H54 (cell line): ENCODE measurements at regions not wholly inside any gene's neighbourhood (a gene's known extent, or its start where the extent isn't known, plus 50 kb on each side); places are given as distances from the start of the nearest gene placed in this dataset.

Source experiments
- DNase-seq: peaks from one replicate; pipeline ENCODE4 v3.0.0; 2011; ENCODE audit warnings: low spot score, mixed read lengths; ENCODE audit not compliant: insufficient read length
- FAIRE-seq: peaks from 3 replicates; lab custom pipeline; 2011; peaks lifted over from hg19 to GRCh38; lab: Jason Lieb, UNC
- POLR2A ChIP-seq: IDR thresholded peaks from 2 replicates; pipeline ENCODE4 v1.6.1; 2011; ENCODE audit warnings: low read depth, mild to moderate bottlenecking, low read length

GRCh38 chr11:32531528-32531927 lies 52.1 kb upstream of the EIF3M start:
- FAIRE-seq (no peak), DNase-seq (no peak)

DNA sequence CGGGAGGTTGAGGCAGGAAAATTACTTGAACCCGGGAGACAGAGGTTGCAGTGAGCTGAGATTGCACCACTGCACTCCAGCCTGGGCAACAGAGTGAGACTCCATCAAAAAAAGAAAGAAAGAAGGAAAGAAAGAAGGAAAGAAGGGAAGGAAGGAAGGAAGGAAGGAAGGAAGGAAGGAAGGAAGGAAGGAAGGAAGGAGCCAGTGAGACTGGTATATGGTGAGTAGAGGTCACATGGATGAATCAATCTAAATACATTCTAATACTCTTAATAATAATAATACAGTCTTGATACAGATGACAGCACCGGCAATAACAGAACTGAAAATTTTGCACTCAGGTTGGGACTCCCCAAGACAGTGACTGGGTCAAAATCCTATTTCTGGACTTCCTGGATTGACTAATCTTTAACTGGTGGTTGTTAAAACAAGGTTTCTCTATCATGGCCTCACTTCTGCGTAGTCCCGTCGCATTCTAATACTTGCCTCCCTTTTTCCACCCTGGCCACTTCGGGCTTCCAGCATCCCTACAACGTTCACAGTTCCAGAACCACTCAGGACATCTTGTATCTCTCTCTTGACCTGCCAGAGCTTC lies 53.5 kb upstream of the EIF3M start:
- no peak for TF ChIP-seq POLR2A

More at GRCh38 chr11:32531528-32531927, 52.1 kb upstream of the EIF3M start:
- no peak for TF ChIP-seq POLR2A

GRCh38 chr11:32527261-32528175 lies 56.1 kb upstream of the EIF3M start:
- no peak for DNase-seq
- no peak for FAIRE-seq
- TF ChIP-seq POLR2A: no peak

More for the DNA sequence above, 53.5 kb upstream of the EIF3M start:
- DNase-seq: no peak
- FAIRE-seq: no peak

- FAIRE-seq: no peak
- TF ChIP-seq POLR2A: no peak
- no peak for DNase-seq
These were observed 56.9 kb upstream of the EIF3M start for GRCh38 chr11:32526760-32527159.

GRCh38 chr11:32511926-32512325 lies 71.7 kb upstream of the EIF3M start:
- no peak for TF ChIP-seq POLR2A
- FAIRE-seq (no peak), DNase-seq (no peak)

GRCh38 chr11:32510039-32510438 lies 73.6 kb upstream of the EIF3M start:
- FAIRE-seq (no peak), DNase-seq (no peak)
- TF ChIP-seq POLR2A: no peak

DNA sequence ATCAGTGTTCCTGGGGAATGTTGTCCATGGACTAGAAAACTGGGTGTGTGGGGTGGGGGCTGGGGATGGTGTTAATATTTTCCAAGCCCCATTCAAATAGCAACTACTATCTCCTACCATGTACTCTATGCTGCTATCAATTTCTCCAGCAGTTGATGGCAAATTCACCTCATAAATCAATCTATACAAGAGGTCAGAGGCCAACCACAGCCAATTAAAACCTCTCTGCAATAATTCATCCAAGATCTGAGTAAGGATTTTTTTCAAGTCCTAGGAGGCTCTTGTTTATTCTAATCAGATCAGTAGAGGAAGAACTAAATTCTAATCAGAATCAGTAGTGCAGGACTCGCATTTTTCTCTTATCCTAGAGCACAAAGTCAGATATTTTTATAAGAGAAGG lies 73.4 kb upstream of the WT1 start:
- DNase-seq (no peak), FAIRE-seq (no peak)
- no peak for TF ChIP-seq POLR2A

DNA sequence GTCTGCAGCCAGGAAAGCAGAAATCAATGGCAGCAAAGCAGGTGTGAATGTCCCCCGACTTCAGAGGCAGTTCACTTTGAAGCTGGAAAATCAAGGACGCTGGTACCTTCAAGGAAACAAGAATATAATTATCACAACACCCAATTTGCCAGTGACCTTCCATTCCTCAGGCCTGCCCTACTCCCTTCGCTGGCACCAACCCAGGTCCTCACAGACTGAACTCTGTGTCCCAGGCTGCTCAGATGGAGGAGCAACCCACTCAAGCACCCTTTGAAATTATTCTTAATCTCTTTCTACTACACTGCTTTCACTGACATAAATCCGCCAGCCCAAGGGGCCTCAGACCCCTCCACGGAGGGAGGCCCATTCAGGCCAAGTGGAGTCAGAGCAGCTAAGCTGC lies 64.7 kb upstream of the WT1 start:
- DNase-seq: no peak
- no peak for TF ChIP-seq POLR2A
- FAIRE-seq: no peak

DNA sequence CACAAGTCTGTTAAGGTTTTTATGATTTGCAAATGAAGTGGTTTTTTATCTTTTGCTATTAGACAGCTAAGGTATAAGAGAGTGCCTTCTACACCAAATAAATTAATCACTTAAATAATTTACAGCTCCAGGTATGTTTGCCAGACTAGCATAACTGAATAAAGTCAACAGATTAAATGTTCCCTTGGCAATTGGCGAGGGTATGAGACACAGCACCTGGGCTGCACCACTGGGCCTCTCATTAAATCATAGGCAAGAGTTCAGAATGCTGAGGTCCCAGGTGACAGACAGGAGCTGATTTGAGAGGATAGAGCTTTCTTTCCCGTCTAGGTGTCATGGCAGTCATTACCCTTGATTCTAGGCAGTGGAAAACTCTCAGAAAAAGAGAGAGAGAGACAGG lies 62.6 kb upstream of the WT1 start:
- DNase-seq: no peak
- TF ChIP-seq POLR2A: no peak
- no peak for FAIRE-seq

- no peak for DNase-seq
- FAIRE-seq: no peak
- TF ChIP-seq POLR2A: no peak
These were observed 59.3 kb upstream of the WT1 start for GRCh38 chr11:32494629-32495028.

DNA sequence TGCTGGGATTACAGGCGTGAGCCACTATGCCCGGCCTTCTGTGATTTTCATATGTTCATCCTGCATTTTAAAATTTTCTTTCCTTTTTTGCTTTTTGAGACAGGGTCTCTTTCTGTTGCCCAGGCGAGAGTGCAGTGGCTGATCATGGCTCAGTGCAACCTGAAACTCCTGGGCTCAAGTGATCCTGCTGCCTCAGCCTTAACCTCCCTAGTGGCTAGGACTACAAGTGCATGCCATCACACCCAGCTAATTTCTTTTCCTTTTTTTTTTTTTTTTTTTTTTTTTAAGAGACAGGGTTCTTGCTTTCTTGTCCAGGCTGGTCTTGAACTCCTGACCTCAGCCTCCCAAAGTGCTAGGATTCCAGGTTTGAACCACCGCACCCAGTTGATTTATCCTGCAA lies 54.1 kb upstream of the WT1 start:
- FAIRE-seq (no peak), DNase-seq (no peak)
- no peak for TF ChIP-seq POLR2A

- DNase-seq (peak; percentile 21), FAIRE-seq (no peak)
- TF ChIP-seq POLR2A: no peak
These were observed 51.9 kb upstream of the WT1 start for GRCh38 chr11:32487270-32487669.

- DNase-seq (no peak), FAIRE-seq (no peak)
- no peak for TF ChIP-seq POLR2A
These were observed 50.4 kb upstream of the WT1 start for GRCh38 chr11:32485733-32486132.
